Spleen (tissue), 11 donors: ENCODE measurements at regions not wholly inside any gene's neighbourhood (a gene's known extent, or its start where the extent isn't known, plus 50 kb on each side); places are given as distances from the start of the nearest gene placed in this dataset.

Experiments used
- DNase-seq: peaks from one replicate; pipeline ENCODE4 v3.0.0-alpha.2; 2020
- H3K27ac ChIP-seq, 8 donors: fragments of 200-600 bp; sonication (generic) in 7 of 8; 1 replicate in 4 of 8; 2 replicates in 4 of 8; pipeline versions ENCODE4 v1.5.0 to v1.8.0; 2016 to 2021; ENCODE audit warnings: inconsistent platforms in 4 of 8, mild to moderate bottlenecking in 4 of 8, moderate library complexity in 1 of 8
- H3K27me3 ChIP-seq, 7 donors: fragments of 200-600 bp; sonication (generic) in 6 of 7; replicated peaks in 1 of 7; 1 replicate in 4 of 7; 2 replicates in 3 of 7; pipeline versions ENCODE4 v1.5.0 to v1.8.0; 2016 to 2021; ENCODE audit warnings: inconsistent platforms in 3 of 7, mild to moderate bottlenecking in 1 of 7
- H3K36me3 ChIP-seq, 6 donors: fragments of 200-600 bp; sonication (generic) in 5 of 6; 1 replicate in 4 of 6; 2 replicates in 2 of 6; pipeline versions ENCODE4 v1.5.0 to v1.8.0; 2016 to 2021; ENCODE audit warnings: inconsistent platforms in 2 of 6
- H3K4me1 ChIP-seq, 6 donors: fragments of 200-600 bp; sonication (generic) in 5 of 6; 1 replicate in 3 of 6; 2 replicates in 3 of 6; pipeline versions ENCODE4 v1.5.0 to v1.8.0; 2016 to 2021; ENCODE audit warnings: inconsistent platforms in 3 of 6
- H3K4me3 ChIP-seq, 8 donors: fragments of 200-600 bp; sonication (generic) in 7 of 8; 1 replicate in 4 of 8; 2 replicates in 4 of 8; pipeline versions ENCODE4 v1.5.0 to v1.8.0; 2016 to 2021; ENCODE audit warnings: inconsistent platforms in 4 of 8, mild to moderate bottlenecking in 4 of 8, moderate library complexity in 2 of 8
- H3K9me3 ChIP-seq, 8 donors: fragments of 200-600 bp; sonication (generic) in 7 of 8; 1 replicate in 4 of 8; 2 replicates in 4 of 8; pipeline versions ENCODE4 v1.5.0 to v1.8.0; 2016 to 2021; ENCODE audit warnings: inconsistent platforms in 4 of 8
- CTCF ChIP-seq, 11 experiments: fragments of 200-600 bp in 7 of 11; fragments of 450-650 bp in 4 of 11; sonication (generic) in 4 of 11; IDR thresholded peaks in 8 of 11; conservative IDR thresholded peaks in 3 of 11; 1 replicate in 7 of 11; 2 replicates in 4 of 11; pipeline versions ENCODE4 v1.4.0 to v1.8.0; 2016 to 2021; ENCODE audit warnings: antibody characterized with exemption in 11 of 11, inconsistent platforms in 4 of 11, mild to moderate bottlenecking in 1 of 11
- POLR2A ChIP-seq, 3 donors: fragments of 450-650 bp; IDR thresholded peaks; one replicate each; pipeline ENCODE4 v1.5.1; 2017; ENCODE audit warnings: antibody characterized with exemption in 3 of 3, mild to moderate bottlenecking in 1 of 3
- POLR2AphosphoS5 ChIP-seq, 3 donors: sonication (generic); formaldehyde crosslinking; IDR thresholded peaks; one replicate each; pipeline ENCODE4 v1.5.1; 2017; ENCODE audit warnings: antibody characterized with exemption in 3 of 3
- WGBS, 5 donors: extraction: QIAGEN DNeasy Blood & Tissue Kit in 3 of 5; methylation state at CpG; one replicate each; pipeline versions ENCODE4 v1.1.5 to v1.1.7; 2013 to 2018; 5-methylcytosine and 5-hydroxymethylcytosine counted together
- intact Hi-C: fragments of 100-400 bp; cut with DNase I; formaldehyde crosslinking; loops from one replicate; pipeline ENCODE4 v1.15.0; 2023; ENCODE audit warnings: low total_unique reads
- donor health status: healthy with polysubstance abuse.
- donor health status: DM: no; HTN: no; CAD: no; lungs with moderate emphysema.
- donor health status: DM: no; HTN: no; CAD: no.
- donor health status: Bipolar disorder and iron deficiency.
- donor health status: healthy.
- donor health status: DM: no; HTN: no; CAD: no.
- donor health status: DM: yes; HTN: yes; CAD: no.

GRCh38 chr3:72568083-72568482 lies 280.2 kb downstream of the SHQ1 start:
- TF ChIP-seq POLR2AphosphoS5 (IDR thresholded peaks at IDR 0.05) = no peak
- TF ChIP-seq CTCF (IDR thresholded peaks at IDR 0.05 in 8 of 11, conservative IDR thresholded peaks at IDR 0.05 in 3 of 11) = no peak
- no peak for TF ChIP-seq POLR2A (IDR thresholded peaks at IDR 0.05)
- H3K4me3 ChIP-seq = no peak overlapping the region
- DNase-seq = no peak
- no peaks in the 10 kb centered on the region for H3K27me3 ChIP-seq
- no peak overlapping the region for H3K27ac ChIP-seq
- 90 to 96% (median 94%) methylated on average over 11 of the region's 11 CpGs for WGBS, 5 donors
- H3K9me3 ChIP-seq = no peaks in the 10 kb centered on the region
- no peaks in the 10 kb centered on the region for H3K4me1 ChIP-seq
- no peaks in the 10 kb centered on the region for H3K36me3 ChIP-seq
- intact Hi-C loops = no loop called here

- intact Hi-C loops = no loop called here
- TF ChIP-seq POLR2AphosphoS5 (IDR thresholded peaks at IDR 0.05) (no peak), POLR2A (IDR thresholded peaks at IDR 0.05) (no peak), CTCF (IDR thresholded peaks at IDR 0.05 in 8 of 11, conservative IDR thresholded peaks at IDR 0.05 in 3 of 11) (no peak)
- 70 to 90% (median 85%) methylated on average over 4 of the region's 4 CpGs for WGBS, 5 donors
Observed at GRCh38 chr3:72567474-72567873, 280.8 kb downstream of the SHQ1 start.

GRCh38 chr3:72565593-72565992 lies 282.7 kb downstream of the SHQ1 start:
- Histone ChIP-seq H3K4me3 (no peak overlapping the region), H3K27ac (no peak overlapping the region), H3K27me3 (no peaks in the 10 kb centered on the region), H3K9me3 (peaks cover 0 to 14% (median 7%) of the 10 kb centered on the region in 8 donors), H3K36me3 (no peaks in the 10 kb centered on the region), H3K4me1 (peaks cover 0 to 7% (median 0%) of the 10 kb centered on the region in 6 donors)
- no peak for TF ChIP-seq POLR2AphosphoS5 (IDR thresholded peaks at IDR 0.05)
- no peak for TF ChIP-seq CTCF (IDR thresholded peaks at IDR 0.05 in 8 of 11, conservative IDR thresholded peaks at IDR 0.05 in 3 of 11)
- no peak for TF ChIP-seq POLR2A (IDR thresholded peaks at IDR 0.05)
- intact Hi-C loops = no loop called here
- DNase-seq = no peak
- WGBS, 5 donors = 94 to 96% (median 96%) methylated on average over 5 of the region's 5 CpGs

More at GRCh38 chr3:72567474-72567873, 280.8 kb downstream of the SHQ1 start:
- no peaks in the 10 kb centered on the region for H3K27me3 ChIP-seq
- peaks cover 0 to 5% (median under 1%) of the 10 kb centered on the region in 8 donors for H3K9me3 ChIP-seq
- H3K4me3 ChIP-seq = no peak overlapping the region
- no peak overlapping the region for H3K27ac ChIP-seq
- no peak for DNase-seq
- no peaks in the 10 kb centered on the region for H3K4me1 ChIP-seq
- no peaks in the 10 kb centered on the region for H3K36me3 ChIP-seq

- no peak overlapping the region for H3K4me3 ChIP-seq
- intact Hi-C loops = no loop called here
- TF ChIP-seq POLR2A (IDR thresholded peaks at IDR 0.05) (no peak), CTCF (IDR thresholded peaks at IDR 0.05 in 8 of 11, conservative IDR thresholded peaks at IDR 0.05 in 3 of 11) (no peak), POLR2AphosphoS5 (IDR thresholded peaks at IDR 0.05) (no peak)
- no peak overlapping the region for H3K27ac ChIP-seq
- H3K36me3 ChIP-seq = no peaks in the 10 kb centered on the region
- 82 to 94% (median 93%) methylated on average over 1 of the region's 1 CpG for WGBS, 5 donors
- DNase-seq = no peak
- no peaks in the 10 kb centered on the region for H3K27me3 ChIP-seq
- peaks cover 0 to 24% (median 3%) of the 10 kb centered on the region in 6 donors for H3K4me1 ChIP-seq
- H3K9me3 ChIP-seq = peaks cover 0 to 14% (median 7%) of the 10 kb centered on the region in 8 donors
Observed at GRCh38 chr3:72563690-72564370, 284.4 kb downstream of the SHQ1 start.
